Endodermal cell (in vitro differentiated cells): ENCODE measurements at regions not wholly inside any gene's neighbourhood (a gene's known extent, or its start where the extent isn't known, plus 50 kb on each side); places are given as distances from the start of the nearest gene placed in this dataset.

Source experiments
- DNase-seq: peaks from one replicate; pipeline ENCODE4 v3.0.0-alpha.2; 2017
- H3K27ac ChIP-seq: 2 replicates; pipeline ENCODE4 v1.5.1; 2013; ENCODE audit warnings: mild to moderate bottlenecking, low read depth, low read length, moderate library complexity
- H3K27me3 ChIP-seq: 2 replicates; pipeline ENCODE4 v1.6.1; 2013; ENCODE audit warnings: mild to moderate bottlenecking, low read length, moderate library complexity; ENCODE audit not compliant: insufficient read depth, control insufficient read depth, poor library complexity, severe bottlenecking
- H3K36me3 ChIP-seq: 2 replicates; pipeline ENCODE4 v1.7.0; 2013; ENCODE audit warnings: mild to moderate bottlenecking, low read length, moderate library complexity; ENCODE audit not compliant: control insufficient read depth, insufficient read depth
- H3K4me1 ChIP-seq: one replicate; pipeline ENCODE4 v1.7.0; 2013; ENCODE audit warnings: low read length; ENCODE audit not compliant: control insufficient read depth, insufficient read depth
- H3K4me3 ChIP-seq: 2 replicates; pipeline ENCODE4 v1.5.1; 2013; ENCODE audit warnings: mild to moderate bottlenecking, low read length, moderate library complexity
- H3K9ac ChIP-seq: 2 replicates; pipeline ENCODE4 v1.6.1; 2013; ENCODE audit warnings: mild to moderate bottlenecking, low read length, moderate library complexity; ENCODE audit not compliant: poor library complexity, severe bottlenecking; ENCODE audit errors: extremely low read depth
- H3K9me3 ChIP-seq: 2 replicates; pipeline ENCODE4 v1.6.1; 2013; ENCODE audit warnings: mild to moderate bottlenecking, low read length, moderate library complexity; ENCODE audit not compliant: control insufficient read depth
- H3K27ac Mint-ChIP-seq: 2 replicates; pipeline ENCODE4 v1.8.0; 2020; ENCODE audit warnings: mixed read lengths
- H3K27me3 Mint-ChIP-seq: 2 replicates; pipeline ENCODE4 v1.8.0; 2021; ENCODE audit warnings: mild to moderate bottlenecking, mixed read lengths; ENCODE audit not compliant: insufficient read depth
- H3K36me3 Mint-ChIP-seq: 2 replicates; pipeline ENCODE4 v1.8.0; 2020; ENCODE audit warnings: low read depth, mixed read lengths
- H3K4me1 Mint-ChIP-seq: 2 replicates; pipeline ENCODE4 v1.8.0; 2020; ENCODE audit warnings: mixed read lengths
- H3K4me3 Mint-ChIP-seq: 2 replicates; pipeline ENCODE4 v1.8.0; 2020; ENCODE audit warnings: mild to moderate bottlenecking, moderate library complexity, mixed read lengths
- H3K9me3 Mint-ChIP-seq: 2 replicates; pipeline ENCODE4 v1.8.0; 2020; ENCODE audit warnings: mild to moderate bottlenecking, mixed read lengths
- WGBS, 2 experiments: methylation state at CpG; one replicate each; pipeline versions ENCODE4 v1.1.5 to v1.1.7; 2013; ENCODE audit warnings: missing lambda C conversion rate in 2 of 2, mixed read lengths in 1 of 2; ENCODE audit not compliant: insufficient coverage in 1 of 2, insufficient read length in 1 of 2; 5-methylcytosine and 5-hydroxymethylcytosine counted together
- TF ChIP-seq, protein P1 (sequence below): fragments of 200-600 bp; sonication (generic); conservative IDR thresholded peaks from 2 replicates; pipeline ENCODE4 v1.5.0; 2021; ENCODE audit warnings: antibody characterized with exemption, mild to moderate bottlenecking

DNA sequence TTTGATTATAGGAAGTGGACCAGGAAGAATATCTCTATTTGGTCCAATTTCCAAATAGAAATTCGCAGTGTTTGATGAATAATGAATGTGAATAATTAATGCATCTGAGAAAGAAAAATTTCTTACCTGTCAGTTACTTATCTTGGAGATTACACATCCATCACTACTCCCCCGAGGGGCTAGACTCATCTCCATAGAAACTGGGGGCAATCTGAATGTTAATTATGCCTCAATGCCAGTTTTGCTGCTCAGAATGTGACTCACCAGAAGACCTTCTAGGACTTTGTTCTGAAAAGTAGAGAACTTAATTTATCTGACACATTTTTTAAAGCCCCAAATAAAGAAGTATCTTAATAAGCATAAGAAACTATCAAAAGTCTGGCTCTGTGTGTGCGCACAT, 233.4 kb upstream of the NR4A3 start:
- H3K9me3 ChIP-seq, result peaks cover 6% of the 10 kb centered on the region
- no peaks in the 10 kb centered on the region for H3K4me1 ChIP-seq
- no peaks in the 10 kb centered on the region for H3K27me3 ChIP-seq
- Mint-ChIP-seq H3K4me1 (no peaks in the 10 kb centered on the region), H3K9me3 (peaks cover 10% of the 10 kb centered on the region), H3K4me3 (no peak overlapping the region), H3K27me3 (no peaks in the 10 kb centered on the region), H3K27ac (no peak overlapping the region), H3K36me3 (no peaks in the 10 kb centered on the region)
- no peak for DNase-seq
- no peak overlapping the region for H3K4me3 ChIP-seq
- TF ChIP-seq, protein P1, sequence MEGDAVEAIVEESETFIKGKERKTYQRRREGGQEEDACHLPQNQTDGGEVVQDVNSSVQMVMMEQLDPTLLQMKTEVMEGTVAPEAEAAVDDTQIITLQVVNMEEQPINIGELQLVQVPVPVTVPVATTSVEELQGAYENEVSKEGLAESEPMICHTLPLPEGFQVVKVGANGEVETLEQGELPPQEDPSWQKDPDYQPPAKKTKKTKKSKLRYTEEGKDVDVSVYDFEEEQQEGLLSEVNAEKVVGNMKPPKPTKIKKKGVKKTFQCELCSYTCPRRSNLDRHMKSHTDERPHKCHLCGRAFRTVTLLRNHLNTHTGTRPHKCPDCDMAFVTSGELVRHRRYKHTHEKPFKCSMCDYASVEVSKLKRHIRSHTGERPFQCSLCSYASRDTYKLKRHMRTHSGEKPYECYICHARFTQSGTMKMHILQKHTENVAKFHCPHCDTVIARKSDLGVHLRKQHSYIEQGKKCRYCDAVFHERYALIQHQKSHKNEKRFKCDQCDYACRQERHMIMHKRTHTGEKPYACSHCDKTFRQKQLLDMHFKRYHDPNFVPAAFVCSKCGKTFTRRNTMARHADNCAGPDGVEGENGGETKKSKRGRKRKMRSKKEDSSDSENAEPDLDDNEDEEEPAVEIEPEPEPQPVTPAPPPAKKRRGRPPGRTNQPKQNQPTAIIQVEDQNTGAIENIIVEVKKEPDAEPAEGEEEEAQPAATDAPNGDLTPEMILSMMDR, result no peak
- H3K9ac ChIP-seq, result no peak overlapping the region
- H3K27ac ChIP-seq, result no peak overlapping the region
- WGBS, 2 experiments, result 80 to 93% methylated on average over 1 to 3 of the region's 3 CpGs
- no peaks in the 10 kb centered on the region for H3K36me3 ChIP-seq

DNA sequence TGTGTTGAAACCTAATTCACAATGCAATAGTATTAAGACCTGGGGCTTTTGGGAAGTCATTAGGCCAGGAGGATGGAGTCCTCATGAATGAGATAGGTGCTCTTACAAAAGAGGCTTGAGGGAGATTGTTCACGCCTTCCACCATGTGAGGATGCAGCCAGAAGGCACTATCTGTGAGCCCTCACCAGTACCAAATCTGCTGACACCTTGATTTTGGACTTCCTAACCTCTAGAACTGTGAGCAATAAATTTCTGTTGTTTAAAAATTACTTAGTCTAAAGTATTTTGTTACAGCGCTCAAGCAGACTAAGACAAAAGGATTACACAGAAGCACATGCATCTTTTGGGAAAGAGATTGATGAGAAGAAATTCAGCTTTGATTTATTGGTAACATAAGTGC, 232.9 kb upstream of the NR4A3 start:
- no peak for DNase-seq
- Histone ChIP-seq H3K9ac (no peak overlapping the region), H3K36me3 (no peaks in the 10 kb centered on the region), H3K27ac (no peak overlapping the region), H3K9me3 (peaks cover 2% of the 10 kb centered on the region), H3K27me3 (no peaks in the 10 kb centered on the region), H3K4me1 (no peaks in the 10 kb centered on the region), H3K4me3 (no peak overlapping the region)
- Mint-ChIP-seq H3K4me3 (no peak overlapping the region), H3K27me3 (no peaks in the 10 kb centered on the region), H3K4me1 (no peaks in the 10 kb centered on the region), H3K9me3 (peaks cover 5% of the 10 kb centered on the region), H3K27ac (no peak overlapping the region), H3K36me3 (no peaks in the 10 kb centered on the region)
- TF ChIP-seq, protein P1, result no peak
- WGBS, 2 experiments, result 97 to 100% methylated on average over 1 to 2 of the region's 2 CpGs

DNA sequence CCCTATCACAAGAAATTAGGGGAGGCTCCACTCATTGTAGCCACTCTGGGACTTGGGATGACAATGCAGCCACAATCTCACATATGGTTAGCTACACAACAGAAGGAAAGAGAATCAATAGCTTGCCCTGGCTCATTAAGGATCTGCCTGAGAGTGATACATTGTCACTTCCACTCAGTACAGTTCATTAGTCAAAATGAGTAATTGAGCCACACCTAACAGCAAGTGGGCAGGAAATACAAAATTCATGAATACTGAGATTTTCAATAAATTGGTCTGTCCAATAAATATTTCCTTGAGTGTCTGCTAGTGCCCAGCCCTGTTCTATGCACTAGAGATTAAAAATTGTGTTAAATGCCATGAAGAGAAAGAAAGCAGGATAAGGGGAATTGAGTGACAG, 231.3 kb upstream of the NR4A3 start:
- Histone ChIP-seq H3K27ac (no peak overlapping the region), H3K36me3 (no peaks in the 10 kb centered on the region), H3K9ac (no peak overlapping the region), H3K9me3 (no peaks in the 10 kb centered on the region), H3K4me1 (no peaks in the 10 kb centered on the region), H3K27me3 (no peaks in the 10 kb centered on the region), H3K4me3 (no peak overlapping the region)
- TF ChIP-seq, protein P1, result no peak
- no peak overlapping the region for H3K4me3 Mint-ChIP-seq
- H3K4me1 Mint-ChIP-seq, result no peaks in the 10 kb centered on the region
- DNase-seq, result no peak
- H3K27ac Mint-ChIP-seq, result no peak overlapping the region
- no peaks in the 10 kb centered on the region for H3K27me3 Mint-ChIP-seq
- no peaks in the 10 kb centered on the region for H3K9me3 Mint-ChIP-seq
- H3K36me3 Mint-ChIP-seq, result no peaks in the 10 kb centered on the region
